Mucosa of descending colon (tissue), 3 donors: ENCODE measurements at regions not wholly inside any gene's neighbourhood (a gene's known extent, or its start where the extent isn't known, plus 50 kb on each side); places are given as distances from the start of the nearest gene placed in this dataset.

Experiments used
- ATAC-seq: fragments of 200-7000 bp; cut with Tn5 transposase; one replicate; pipeline ENCODE4 v1.9.1; 2020; ENCODE audit warnings: mild to moderate bottlenecking, moderate library complexity
- DNase-seq, 3 donors: peaks; one replicate each; pipeline ENCODE4 v3.0.0-alpha.2; 2020
- H3K36me3 ChIP-seq: fragments of 200-600 bp; one replicate; pipeline ENCODE4 v1.8.0; 2021; ENCODE audit warnings: low read depth, mild to moderate bottlenecking
- H3K4me1 ChIP-seq: fragments of 200-600 bp; one replicate; pipeline ENCODE4 v1.8.0; 2021; ENCODE audit warnings: low read depth, mild to moderate bottlenecking
- H3K4me3 ChIP-seq: fragments of 200-600 bp; one replicate; pipeline ENCODE4 v1.8.0; 2021; ENCODE audit warnings: mild to moderate bottlenecking
- H3K9me3 ChIP-seq: fragments of 200-600 bp; one replicate; pipeline ENCODE4 v1.8.0; 2021; ENCODE audit warnings: mild to moderate bottlenecking
- intact Hi-C, 2 donors: fragments of 100-400 bp; cut with DNase I in 1 of 2; cut with micrococcal nuclease in 1 of 2; formaldehyde crosslinking; loops; one replicate each; pipeline versions ENCODE4 v1.11.0 to v1.11.1; 2022; cut with DNase I, micrococcal nuclease
- TF ChIP-seq, protein P1 (sequence below): fragments of 200-600 bp; IDR thresholded peaks from one replicate; pipeline ENCODE4 v1.8.0; 2022; ENCODE audit warnings: antibody characterized with exemption, mild to moderate bottlenecking
- donor health status: DM: no; HTN: no; CAD: no; lungs with moderate emphysema.
- donor health status: DM: no; HTN: no; CAD: no.
- donor health status: DM: no; HTN: yes; CAD: no.

DNA sequence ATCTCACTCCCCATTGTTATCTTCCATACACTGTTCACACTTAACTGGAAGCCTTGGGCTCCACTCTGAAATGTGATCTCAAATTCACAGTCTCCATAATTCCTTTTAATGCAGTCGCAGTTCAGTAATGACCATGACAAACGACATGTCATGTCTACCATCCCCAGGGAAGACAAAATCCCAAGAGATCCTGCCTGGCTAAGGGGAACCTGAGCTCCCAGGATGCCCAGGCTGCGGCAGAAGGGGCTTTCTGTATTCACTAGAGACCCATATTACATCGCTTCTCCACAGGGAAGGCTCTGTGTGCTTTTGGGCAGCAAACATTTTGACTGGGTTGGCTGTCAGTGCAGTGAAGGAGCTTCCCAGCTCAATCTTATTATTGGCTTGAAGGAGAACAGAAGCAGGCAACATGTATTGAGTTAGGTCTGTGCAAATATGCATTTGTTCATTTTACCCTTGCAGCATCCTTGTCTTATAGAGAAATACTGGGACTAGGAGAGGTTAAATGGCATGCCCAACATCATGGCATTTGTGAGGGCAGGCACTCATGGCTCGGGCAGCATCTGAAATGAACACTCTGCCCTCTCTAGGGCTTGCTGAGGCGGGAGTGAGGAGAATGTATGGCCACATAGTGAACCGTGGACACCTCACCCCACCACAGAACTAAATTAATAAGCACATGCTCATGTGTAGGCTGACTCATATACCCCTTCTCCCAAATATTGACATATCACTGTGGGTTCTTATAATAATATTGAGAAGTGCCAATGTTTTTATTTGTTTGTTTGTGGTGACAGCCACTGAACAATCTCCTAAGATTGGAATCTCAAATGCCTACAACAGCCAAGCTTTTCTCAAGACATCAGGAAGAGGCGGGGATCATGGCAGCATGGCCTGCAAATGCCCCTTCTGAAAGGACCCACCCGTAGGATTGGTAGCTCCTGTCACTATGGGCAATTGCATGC is 141.6 kb upstream of the FOXB1 start:
- ATAC-seq: no peak
- intact Hi-C loops: no loop called here
- Histone ChIP-seq H3K4me1 (no peaks in the 10 kb centered on the region), H3K36me3 (no peaks in the 10 kb centered on the region), H3K4me3 (no peak overlapping the region), H3K9me3 (no peaks in the 10 kb centered on the region)
- DNase-seq: no peak
- TF ChIP-seq, protein P1, sequence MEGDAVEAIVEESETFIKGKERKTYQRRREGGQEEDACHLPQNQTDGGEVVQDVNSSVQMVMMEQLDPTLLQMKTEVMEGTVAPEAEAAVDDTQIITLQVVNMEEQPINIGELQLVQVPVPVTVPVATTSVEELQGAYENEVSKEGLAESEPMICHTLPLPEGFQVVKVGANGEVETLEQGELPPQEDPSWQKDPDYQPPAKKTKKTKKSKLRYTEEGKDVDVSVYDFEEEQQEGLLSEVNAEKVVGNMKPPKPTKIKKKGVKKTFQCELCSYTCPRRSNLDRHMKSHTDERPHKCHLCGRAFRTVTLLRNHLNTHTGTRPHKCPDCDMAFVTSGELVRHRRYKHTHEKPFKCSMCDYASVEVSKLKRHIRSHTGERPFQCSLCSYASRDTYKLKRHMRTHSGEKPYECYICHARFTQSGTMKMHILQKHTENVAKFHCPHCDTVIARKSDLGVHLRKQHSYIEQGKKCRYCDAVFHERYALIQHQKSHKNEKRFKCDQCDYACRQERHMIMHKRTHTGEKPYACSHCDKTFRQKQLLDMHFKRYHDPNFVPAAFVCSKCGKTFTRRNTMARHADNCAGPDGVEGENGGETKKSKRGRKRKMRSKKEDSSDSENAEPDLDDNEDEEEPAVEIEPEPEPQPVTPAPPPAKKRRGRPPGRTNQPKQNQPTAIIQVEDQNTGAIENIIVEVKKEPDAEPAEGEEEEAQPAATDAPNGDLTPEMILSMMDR: no peak

DNA sequence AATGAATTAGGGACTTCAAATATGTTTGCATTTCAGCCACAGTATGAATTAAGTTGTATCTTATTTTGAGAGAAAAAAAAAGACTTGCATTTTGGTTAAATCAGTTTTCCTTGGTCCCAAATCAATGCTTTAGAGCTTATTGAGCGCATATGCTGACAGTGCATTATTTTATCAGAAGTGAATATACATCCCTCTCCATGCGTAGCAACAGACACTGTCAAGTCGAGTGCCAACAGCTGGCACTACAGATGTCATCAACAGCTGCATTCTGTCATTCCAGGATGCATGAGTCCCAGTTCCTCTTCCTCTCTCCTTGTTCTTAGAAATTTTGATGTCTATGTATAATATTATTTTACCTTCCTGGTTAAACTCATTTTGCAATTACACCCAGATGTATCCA is 156.1 kb upstream of the FOXB1 start:
- intact Hi-C loops: no loop called here

DNA sequence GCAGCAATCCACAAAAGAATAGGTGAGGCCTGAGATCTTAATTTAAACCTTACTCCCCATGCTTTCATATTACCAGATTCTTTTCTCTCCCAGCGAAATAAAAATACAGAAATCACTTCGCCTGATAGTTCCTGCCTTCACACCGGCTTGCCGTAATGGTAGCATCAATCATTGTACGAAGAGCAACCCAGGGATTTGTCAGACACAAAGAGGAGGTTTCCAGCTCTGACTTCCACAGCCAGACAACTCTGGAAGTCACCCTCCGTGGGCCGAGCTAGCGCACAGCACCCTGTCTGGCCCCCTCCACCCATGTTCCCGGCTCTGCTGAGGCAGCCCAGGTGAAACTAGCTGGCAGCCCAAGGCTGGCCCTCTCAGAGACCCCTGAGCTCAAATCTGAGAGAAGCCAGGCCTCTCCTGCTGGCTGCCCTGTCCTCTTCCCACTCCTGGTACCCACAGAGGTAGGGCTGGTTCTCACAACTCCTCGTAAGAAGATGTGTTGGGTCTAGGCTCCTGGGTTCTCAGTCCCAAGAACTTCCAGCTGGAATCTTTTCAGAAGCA is 156.9 kb upstream of the BNIP2 start:
- TF ChIP-seq, protein P1: no peak
- DNase-seq: no peak
- intact Hi-C loops: no loop called here
- no peaks in the 10 kb centered on the region for H3K36me3 ChIP-seq
- no peak for ATAC-seq
- H3K9me3 ChIP-seq: no peaks in the 10 kb centered on the region
- no peak overlapping the region for H3K4me3 ChIP-seq
- no peaks in the 10 kb centered on the region for H3K4me1 ChIP-seq

More for the DNA sequence above, 156.1 kb upstream of the FOXB1 start:
- no peaks in the 10 kb centered on the region for H3K4me1 ChIP-seq
- no peaks in the 10 kb centered on the region for H3K9me3 ChIP-seq
- no peak overlapping the region for H3K4me3 ChIP-seq
- no peaks in the 10 kb centered on the region for H3K36me3 ChIP-seq
- ATAC-seq: no peak
- TF ChIP-seq, protein P1: no peak
- DNase-seq: no peak

DNA sequence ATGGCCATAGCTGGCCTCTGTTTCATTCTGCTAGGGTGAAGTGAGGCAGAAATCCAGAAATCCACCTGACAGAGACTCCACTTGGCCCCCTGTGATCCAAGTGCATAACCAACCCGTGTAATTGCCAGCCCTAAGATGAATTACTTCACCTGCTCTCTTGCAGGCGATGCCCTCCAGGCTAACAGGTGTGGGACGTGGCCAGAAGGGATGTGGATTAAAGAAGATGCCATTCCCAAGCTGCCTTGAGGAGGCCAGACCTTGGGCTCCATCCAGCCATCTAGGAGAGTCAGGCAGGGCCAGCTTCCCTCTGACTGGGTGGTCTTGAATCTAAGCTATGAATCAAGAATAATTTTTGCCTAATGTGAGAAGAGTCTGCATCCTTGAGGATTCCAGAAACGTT is 154.5 kb upstream of the BNIP2 start:
- Histone ChIP-seq H3K36me3 (no peaks in the 10 kb centered on the region), H3K4me1 (no peaks in the 10 kb centered on the region), H3K9me3 (no peaks in the 10 kb centered on the region), H3K4me3 (no peak overlapping the region)
- TF ChIP-seq, protein P1: no peak
- intact Hi-C loops: no loop called here
- DNase-seq (no peak), ATAC-seq (no peak)

DNA sequence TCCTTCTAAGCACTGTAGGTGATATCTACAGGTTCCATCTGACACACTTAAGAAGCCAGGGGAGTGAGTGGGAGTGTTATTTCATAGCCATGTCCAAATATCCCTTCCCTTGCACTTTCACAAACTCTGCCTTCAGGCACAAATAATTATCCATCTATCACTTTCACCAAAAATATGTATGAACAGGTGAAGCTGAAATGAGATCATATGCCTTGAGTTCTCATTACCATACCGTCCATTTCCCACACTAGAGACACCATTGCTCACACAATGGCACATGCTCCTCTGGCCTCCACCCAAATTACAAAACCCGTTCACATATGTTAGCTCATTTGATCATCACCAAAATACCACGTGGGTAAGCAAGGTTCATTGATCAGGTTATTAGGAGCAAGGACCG is 151.9 kb upstream of the BNIP2 start:
- Histone ChIP-seq H3K4me3 (no peak overlapping the region), H3K9me3 (no peaks in the 10 kb centered on the region), H3K36me3 (no peaks in the 10 kb centered on the region), H3K4me1 (no peaks in the 10 kb centered on the region)
- TF ChIP-seq, protein P1: no peak
- no peak for ATAC-seq
- no peak for DNase-seq
- intact Hi-C loops: no loop called here
